B cell (primary cell): ENCODE measurements at regions not wholly inside any gene's neighbourhood (a gene's known extent, or its start where the extent isn't known, plus 50 kb on each side); places are given as distances from the start of the nearest gene placed in this dataset.

Experiments
- ATAC-seq: fragments of 200-7000 bp; cut with Tn5 transposase; one replicate; pipeline ENCODE4 v1.10.0; 2021; ENCODE audit warnings: low read depth, mild to moderate bottlenecking, moderate number of reproducible peaks, moderate library complexity
- CTCF ChIA-PET: fragments of 350-600 bp; sonication (Branson Sonifier 250); formaldehyde crosslinking; loops from one replicate; lab custom pipeline; 2021; ENCODE audit warnings: antibody characterized with exemption, inconsistent platforms; lab: Charles Lee
- POLR2A ChIA-PET: fragments of 350-600 bp; sonication (Branson Sonifier 250); formaldehyde crosslinking; loops from one replicate; lab custom pipeline; 2021; ENCODE audit warnings: antibody characterized with exemption; lab: Charles Lee
- DNase-seq: peaks from one replicate; pipeline ENCODE4 v3.0.0; 2013
- H2AFZ ChIP-seq: 2 replicates; pipeline ENCODE4 v1.6.1; 2012; ENCODE audit warnings: mild to moderate bottlenecking, low read depth, low read length; ENCODE audit not compliant: insufficient read depth, poor library complexity, severe bottlenecking
- H3K27ac ChIP-seq, 2 donors: 1 replicate in 1 of 2; 2 replicates in 1 of 2; pipeline ENCODE4 v1.5.1; 2012 to 2013; ENCODE audit warnings: low read length in 2 of 2, mild to moderate bottlenecking in 2 of 2, moderate library complexity in 1 of 2
- H3K27me3 ChIP-seq, 4 experiments: fragments of 200-600 bp in 1 of 4; sonication (generic) in 1 of 4; replicated peaks in 1 of 4; 1 replicate in 2 of 4; 2 replicates in 2 of 4; pipeline versions ENCODE4 v1.6.1 to v1.7.0; 2013 to 2016; ENCODE audit warnings: low read length in 3 of 4, mild to moderate bottlenecking in 2 of 4, mixed read lengths in 1 of 4, moderate library complexity in 1 of 4; ENCODE audit not compliant: insufficient read depth in 4 of 4, control insufficient read depth in 3 of 4; ENCODE audit errors: control extremely low read depth in 1 of 4
- H3K36me3 ChIP-seq, 2 experiments: replicated peaks in 1 of 2; 1 replicate in 1 of 2; 2 replicates in 1 of 2; pipeline versions ENCODE4 v1.6.1 to v1.7.1; 2013; ENCODE audit warnings: low read length in 1 of 2; ENCODE audit not compliant: insufficient read depth in 2 of 2, control insufficient read depth in 1 of 2; ENCODE audit errors: control extremely low read depth in 1 of 2, extremely low read depth in 1 of 2
- H3K4me1 ChIP-seq, 2 donors: fragments of 200-600 bp in 1 of 2; sonication (generic) in 1 of 2; 1 replicate in 1 of 2; 2 replicates in 1 of 2; pipeline versions ENCODE4 v1.5.1 to v1.6.1; 2013 to 2017; ENCODE audit warnings: low read length in 2 of 2; ENCODE audit not compliant: control insufficient read depth in 2 of 2, insufficient read depth in 2 of 2
- H3K4me2 ChIP-seq: replicated peaks from 2 replicates; pipeline ENCODE3; 2012; ENCODE audit warnings: mild to moderate bottlenecking, low read depth, low read length; ENCODE audit not compliant: poor library complexity, severe bottlenecking
- H3K4me3 ChIP-seq, 5 experiments: fragments of 200-600 bp in 1 of 5; sonication (generic) in 1 of 5; 1 replicate in 3 of 5; 2 replicates in 2 of 5; pipeline versions ENCODE4 v1.5.1 to v1.7.0; 2011 to 2016; ENCODE audit warnings: low read length in 4 of 5, mild to moderate bottlenecking in 4 of 5, low read depth in 2 of 5, control low read depth in 1 of 5, moderate library complexity in 1 of 5; ENCODE audit not compliant: insufficient read depth in 1 of 5; ENCODE audit errors: control extremely low read depth in 1 of 5, extremely low read depth in 1 of 5
- H3K79me2 ChIP-seq: fragments of 200-600 bp; sonication (generic); one replicate; pipeline ENCODE4 v1.6.0; 2016; ENCODE audit warnings: low read length; ENCODE audit not compliant: control insufficient read depth, insufficient read depth
- H3K9ac ChIP-seq: fragments of 200-600 bp; sonication (generic); 2 replicates; pipeline ENCODE4 v1.6.1; 2017; ENCODE audit warnings: mild to moderate bottlenecking, low read length, moderate library complexity
- H3K9me3 ChIP-seq, 3 donors: one replicate each; pipeline versions ENCODE4 v1.6.1 to v1.7.1; 2013; ENCODE audit warnings: low read length in 2 of 3; ENCODE audit not compliant: control insufficient read depth in 2 of 3, insufficient read depth in 1 of 3; ENCODE audit errors: control extremely low read depth in 1 of 3
- H4K20me1 ChIP-seq: 2 replicates; pipeline ENCODE4 v1.6.0; 2012; ENCODE audit warnings: mild to moderate bottlenecking, low read length; ENCODE audit not compliant: insufficient read depth, control insufficient read depth, poor library complexity, severe bottlenecking
- H3K27ac Mint-ChIP-seq: one replicate; pipeline ENCODE4 v1.8.0; 2021; ENCODE audit warnings: mixed read lengths
- H3K27me3 Mint-ChIP-seq: one replicate; pipeline ENCODE4 v1.8.0; 2021; ENCODE audit warnings: mixed read lengths
- H3K4me1 Mint-ChIP-seq: one replicate; pipeline ENCODE4 v1.8.0; 2021; ENCODE audit warnings: mixed read lengths
- H3K4me3 Mint-ChIP-seq: one replicate; pipeline ENCODE4 v1.8.0; 2021; ENCODE audit warnings: mixed read lengths
- H3K9me3 Mint-ChIP-seq: one replicate; pipeline ENCODE4 v1.8.0; 2022; ENCODE audit warnings: mixed read lengths; ENCODE audit not compliant: insufficient read depth
- CTCF ChIP-seq: fragments of 200-600 bp; IDR thresholded peaks from one replicate; pipeline ENCODE4 v1.8.0; 2022; ENCODE audit warnings: antibody characterized with exemption, mild to moderate bottlenecking
- EZH2 ChIP-seq: IDR thresholded peaks from 2 replicates; pipeline ENCODE4 v1.6.1; 2012; ENCODE audit warnings: borderline replicate concordance, low read depth, mild to moderate bottlenecking, moderate library complexity, low read length; ENCODE audit not compliant: insufficient read depth, poor library complexity, severe bottlenecking
- WGBS: methylation state at CpG from one replicate; pipeline ENCODE4 v1.1.5; 2013; ENCODE audit warnings: missing lambda C conversion rate; ENCODE audit not compliant: insufficient coverage; 5-methylcytosine and 5-hydroxymethylcytosine counted together
- intact Hi-C: fragments of 100-400 bp; cut with micrococcal nuclease; formaldehyde crosslinking; loops from one replicate; pipeline ENCODE4 v1.10.0; 2022

- Histone ChIP-seq H3K4me2 (no peak overlapping the region), H3K27me3 (no peaks in the 10 kb centered on the region), H3K27ac (no peak overlapping the region), H3K4me3 (no peak overlapping the region), H3K36me3 (no peaks in the 10 kb centered on the region), H2AFZ (no peak overlapping the region), H3K9me3 (no peaks in the 10 kb centered on the region), H3K79me2 (no peaks in the 10 kb centered on the region), H3K9ac (no peak overlapping the region), H3K4me1 (no peaks in the 10 kb centered on the region), H4K20me1 (no peaks in the 10 kb centered on the region)
- WGBS: 40% methylated on average over 2 of the region's 4 CpGs
- no peaks in the 10 kb centered on the region for H3K4me1 Mint-ChIP-seq
- H3K4me3 Mint-ChIP-seq: no peak overlapping the region
- DNase-seq (no peak), ATAC-seq (no peak)
- POLR2A ChIA-PET: no interaction called here
- no peaks in the 10 kb centered on the region for H3K9me3 Mint-ChIP-seq
- no peaks in the 10 kb centered on the region for H3K27me3 Mint-ChIP-seq
- intact Hi-C loops: no loop called here
- CTCF ChIA-PET: no interaction called here
- no peak overlapping the region for H3K27ac Mint-ChIP-seq
- no peak for TF ChIP-seq CTCF
- TF ChIP-seq EZH2: no peak
Observed at GRCh38 chr2:83565626-83566025, 893.5 kb downstream of the SUCLG1 start.

- POLR2A ChIA-PET: no interaction called here
- intact Hi-C loops: no loop called here
- no CpG with 5 or more reads among the region's 4 CpGs for WGBS
Observed at GRCh38 chr2:83565181-83565580, 893.9 kb downstream of the SUCLG1 start.

More at GRCh38 chr2:83565181-83565580, 893.9 kb downstream of the SUCLG1 start:
- H2AFZ ChIP-seq: no peak overlapping the region
- no peak for ATAC-seq
- Mint-ChIP-seq H3K27ac (no peak overlapping the region), H3K9me3 (no peaks in the 10 kb centered on the region), H3K4me3 (no peak overlapping the region), H3K4me1 (no peaks in the 10 kb centered on the region), H3K27me3 (no peaks in the 10 kb centered on the region)
- H3K9me3 ChIP-seq: no peaks in the 10 kb centered on the region
- no peak for DNase-seq
- no peaks in the 10 kb centered on the region for H3K36me3 ChIP-seq
- no peaks in the 10 kb centered on the region for H3K4me1 ChIP-seq
- no peak overlapping the region for H3K4me2 ChIP-seq
- no peaks in the 10 kb centered on the region for H4K20me1 ChIP-seq
- no peaks in the 10 kb centered on the region for H3K79me2 ChIP-seq
- H3K9ac ChIP-seq: no peak overlapping the region
- CTCF ChIA-PET: no interaction called here
- H3K4me3 ChIP-seq: no peak overlapping the region
- H3K27me3 ChIP-seq: no peaks in the 10 kb centered on the region
- H3K27ac ChIP-seq: no peak overlapping the region
- TF ChIP-seq EZH2: no peak
- no peak for TF ChIP-seq CTCF
